Upper lobe of left lung (tissue), 6 donors: ENCODE measurements at regions not wholly inside any gene's neighbourhood (a gene's known extent, or its start where the extent isn't known, plus 50 kb on each side); places are given as distances from the start of the nearest gene placed in this dataset.

Experiments
- ATAC-seq, 2 donors: fragments of 200-7000 bp; cut with Tn5 transposase; one replicate each; pipeline ENCODE4 v1.9.1; 2022; ENCODE audit warnings: mild to moderate bottlenecking in 2 of 2, moderate library complexity in 2 of 2; ENCODE audit not compliant: low FRiP score in 2 of 2
- DNase-seq, 2 donors: peaks; one replicate each; pipeline ENCODE4 v3.0.0-alpha.2; 2019 to 2020
- H3K27ac ChIP-seq, 4 donors: fragments of 200-600 bp; sonication (generic); one replicate each; pipeline ENCODE4 v1.5.1; 2016 to 2019
- H3K27me3 ChIP-seq, 4 donors: fragments of 200-600 bp; sonication (generic); one replicate each; pipeline ENCODE4 v1.5.1; 2017 to 2019
- H3K36me3 ChIP-seq, 4 donors: fragments of 200-600 bp; sonication (generic); one replicate each; pipeline ENCODE4 v1.5.1; 2016 to 2019
- H3K4me1 ChIP-seq, 4 donors: fragments of 200-600 bp; sonication (generic); one replicate each; pipeline ENCODE4 v1.5.1; 2018 to 2019
- H3K4me3 ChIP-seq, 4 donors: fragments of 200-600 bp; sonication (generic); one replicate each; pipeline ENCODE4 v1.5.1; 2017 to 2019; ENCODE audit warnings: mild to moderate bottlenecking in 2 of 4, moderate library complexity in 1 of 4
- H3K9me3 ChIP-seq, 4 donors: fragments of 200-600 bp; sonication (generic); one replicate each; pipeline ENCODE4 v1.5.1; 2018 to 2019
- CTCF ChIP-seq, 6 experiments: fragments of 450-650 bp in 4 of 6; fragments of 200-600 bp in 2 of 6; sonication (generic) in 2 of 6; IDR thresholded peaks; one replicate each; pipeline ENCODE4 v1.5.1; 2016 to 2019; ENCODE audit warnings: antibody characterized with exemption in 6 of 6
- EP300 ChIP-seq, 4 donors: sonication (generic); formaldehyde crosslinking; IDR thresholded peaks; one replicate each; pipeline ENCODE4 v1.5.1; 2017; ENCODE audit warnings: antibody characterized with exemption in 4 of 4, control low read depth in 2 of 4
- POLR2A ChIP-seq, 4 donors: fragments of 450-650 bp; IDR thresholded peaks; one replicate each; pipeline ENCODE4 v1.5.1; 2016 to 2017; ENCODE audit warnings: antibody characterized with exemption in 4 of 4, mild to moderate bottlenecking in 2 of 4
- POLR2AphosphoS5 ChIP-seq, 2 donors: sonication (generic); formaldehyde crosslinking; IDR thresholded peaks; one replicate each; pipeline ENCODE4 v1.5.1; 2017; ENCODE audit warnings: antibody characterized with exemption in 2 of 2
- WGBS, 2 donors: methylation state at CpG; one replicate each; pipeline ENCODE4 v1.1.5; 2017 to 2018; 5-methylcytosine and 5-hydroxymethylcytosine counted together
- donor health status: DM: no; HTN: no; CAD: no; lungs with moderate emphysema.
- donor health status: DM: no; HTN: yes; CAD: no; lungs with severe emphysema.

GRCh38 chr5:52531105-52531504 lies 256.6 kb upstream of the ITGA1 start:
- TF ChIP-seq POLR2A (IDR thresholded peaks at IDR 0.05) (no peak), EP300 (IDR thresholded peaks at IDR 0.05) (no peak), POLR2AphosphoS5 (IDR thresholded peaks at IDR 0.05) (no peak), CTCF (IDR thresholded peaks at IDR 0.05) (no peak)
- Histone ChIP-seq H3K27ac (no peak overlapping the region), H3K9me3 (peaks cover 0 to 6% (median 2%) of the 10 kb centered on the region in 4 donors), H3K36me3 (no peaks in the 10 kb centered on the region), H3K4me1 (no peaks in the 10 kb centered on the region), H3K4me3 (no peak overlapping the region), H3K27me3 (no peaks in the 10 kb centered on the region)
- DNase-seq (no peak), ATAC-seq (no peak)
- WGBS, 2 donors = 63 to 92% methylated on average over 1 to 4 of the region's 4 CpGs

GRCh38 chr5:52543594-52543993 lies 244.1 kb upstream of the ITGA1 start:
- Histone ChIP-seq H3K4me1 (no peaks in the 10 kb centered on the region), H3K27me3 (no peaks in the 10 kb centered on the region), H3K36me3 (no peaks in the 10 kb centered on the region), H3K4me3 (no peak overlapping the region), H3K9me3 (no peaks in the 10 kb centered on the region), H3K27ac (no peak overlapping the region)
- WGBS, 2 donors = 94 to 95% methylated on average over 5 of the region's 5 CpGs
- TF ChIP-seq POLR2AphosphoS5 (IDR thresholded peaks at IDR 0.05) = no peak
- no peak for ATAC-seq
- no peak for DNase-seq

- Histone ChIP-seq H3K36me3 (no peaks in the 10 kb centered on the region), H3K4me1 (no peaks in the 10 kb centered on the region), H3K27ac (no peak overlapping the region), H3K27me3 (no peaks in the 10 kb centered on the region), H3K9me3 (no peaks in the 10 kb centered on the region), H3K4me3 (no peak overlapping the region)
- TF ChIP-seq CTCF (IDR thresholded peaks at IDR 0.05) = no peak
- TF ChIP-seq POLR2AphosphoS5 (IDR thresholded peaks at IDR 0.05) = no peak
- ATAC-seq (no peak), DNase-seq (no peak)
- 79% methylated on average over 4 of the region's 4 CpGs for WGBS, 2 donors
Observed at GRCh38 chr5:52544738-52545137, 243.0 kb upstream of the ITGA1 start.

- H3K9me3 ChIP-seq = no peaks in the 10 kb centered on the region
- ATAC-seq (no peak), DNase-seq (no peak)
- H3K27me3 ChIP-seq = no peaks in the 10 kb centered on the region
- H3K27ac ChIP-seq = no peak overlapping the region
- 47 to 60% methylated on average over 2 of the region's 2 CpGs for WGBS, 2 donors
- no peak overlapping the region for H3K4me3 ChIP-seq
- TF ChIP-seq POLR2AphosphoS5 (IDR thresholded peaks at IDR 0.05) (no peak), CTCF (IDR thresholded peaks at IDR 0.05) (no peak), POLR2A (IDR thresholded peaks at IDR 0.05) (no peak), EP300 (IDR thresholded peaks at IDR 0.05) (no peak)
- no peaks in the 10 kb centered on the region for H3K4me1 ChIP-seq
- H3K36me3 ChIP-seq = no peaks in the 10 kb centered on the region
Observed at GRCh38 chr5:52554293-52554692, 233.4 kb upstream of the ITGA1 start.

GRCh38 chr5:52560366-52560765 lies 227.3 kb upstream of the ITGA1 start:
- 8 to 9% methylated on average over 1 of the region's 1 CpG for WGBS, 2 donors
- Histone ChIP-seq H3K9me3 (no peaks in the 10 kb centered on the region), H3K36me3 (no peaks in the 10 kb centered on the region), H3K4me1 (no peaks in the 10 kb centered on the region), H3K27me3 (no peaks in the 10 kb centered on the region), H3K4me3 (no peak overlapping the region), H3K27ac (no peak overlapping the region)
- DNase-seq (no peak), ATAC-seq (no peak)
- TF ChIP-seq CTCF (IDR thresholded peaks at IDR 0.05) (peak in 2 of 6 experiments; percentile 16 to 26), POLR2A (IDR thresholded peaks at IDR 0.05) (no peak)
